Karpas-422 (cell line): ENCODE measurements at regions not wholly inside any gene's neighbourhood (a gene's known extent, or its start where the extent isn't known, plus 50 kb on each side); places are given as distances from the start of the nearest gene placed in this dataset.

ENCODE experiments used
- DNase-seq: peaks from one replicate; pipeline ENCODE4 v3.0.0-alpha.2; 2015
- H2AFZ ChIP-seq: fragments of 200-600 bp; sonication (generic); 2 replicates; pipeline ENCODE4 v1.6.1; 2014; ENCODE audit warnings: antibody characterized with exemption, low read length, mixed read lengths
- H3K27ac ChIP-seq: fragments of 200-600 bp; sonication (generic); 2 replicates; pipeline ENCODE4 v1.5.1; 2014; ENCODE audit warnings: mild to moderate bottlenecking, low read length, moderate library complexity
- H3K27me3 ChIP-seq: fragments of 200-600 bp; sonication (generic); 2 replicates; pipeline ENCODE4 v1.6.1; 2014; ENCODE audit warnings: low read length, mixed read lengths
- H3K36me3 ChIP-seq: fragments of 200-600 bp; sonication (generic); 2 replicates; pipeline ENCODE4 v1.6.1; 2014; ENCODE audit warnings: low read length, mixed read lengths; ENCODE audit not compliant: insufficient read depth
- H3K4me1 ChIP-seq: fragments of 200-600 bp; sonication (generic); 2 replicates; pipeline ENCODE4 v1.6.1; 2014; ENCODE audit warnings: mild to moderate bottlenecking, low read length, mixed read lengths
- H3K4me2 ChIP-seq: fragments of 200-600 bp; sonication (generic); 2 replicates; pipeline ENCODE4 v1.6.1; 2014; ENCODE audit warnings: low read length, low read depth, mild to moderate bottlenecking; ENCODE audit not compliant: poor library complexity, severe bottlenecking
- H3K4me3 ChIP-seq: fragments of 200-600 bp; sonication (generic); 2 replicates; pipeline ENCODE4 v1.5.1; 2014; ENCODE audit warnings: mild to moderate bottlenecking, antibody characterized with exemption, low read length, mixed read lengths
- H3K79me2 ChIP-seq: fragments of 200-600 bp; sonication (generic); 2 replicates; pipeline ENCODE4 v1.6.1; 2014; ENCODE audit warnings: mild to moderate bottlenecking, low read length, mixed read lengths
- H3K9ac ChIP-seq: fragments of 200-600 bp; sonication (generic); 2 replicates; pipeline ENCODE4 v1.6.0; 2014; ENCODE audit warnings: low read length
- H3K9me2 ChIP-seq: fragments of 200-600 bp; sonication (generic), shearing (Covaris generic); replicated peaks from 2 replicates; pipeline ENCODE4 v1.6.0; 2014; ENCODE audit warnings: mild to moderate bottlenecking, low read length, moderate library complexity; ENCODE audit not compliant: insufficient read depth
- H3K9me3 ChIP-seq: fragments of 300-700, 200-600 bp; sonication (generic); 2 replicates; pipeline ENCODE4 v1.6.1; 2014; ENCODE audit warnings: low read length, mixed read lengths
- H4K20me1 ChIP-seq: fragments of 200-600 bp; sonication (generic); 2 replicates; pipeline ENCODE4 v1.6.1; 2014; ENCODE audit warnings: mild to moderate bottlenecking, antibody characterized with exemption, low read length, low read depth; ENCODE audit not compliant: insufficient read depth

DNA sequence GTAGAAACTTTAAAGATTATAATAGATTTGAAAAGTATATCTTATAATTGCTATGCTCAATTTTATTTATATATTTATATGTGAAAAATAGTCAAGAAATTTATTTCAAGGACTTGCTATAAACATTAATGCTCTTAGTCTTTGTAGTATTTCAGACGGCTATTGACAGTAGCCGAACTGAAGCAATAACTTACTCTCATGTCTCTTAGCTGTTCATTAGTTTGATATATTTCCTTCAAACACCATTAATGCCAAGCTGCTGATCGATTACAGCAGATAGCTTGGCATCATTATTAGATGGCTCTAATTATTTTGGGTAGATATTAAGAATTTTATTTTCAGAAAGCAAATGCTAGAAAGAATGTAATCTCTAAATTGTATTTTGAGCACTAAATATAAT is 1151.5 kb upstream of the SPRY2 start:
- no peak for DNase-seq
- H2AFZ ChIP-seq: no peak overlapping the region
- H3K9ac ChIP-seq: no peak overlapping the region

GRCh38 chr13:81488021-81488420 is 1147.1 kb upstream of the SPRY2 start:
- Histone ChIP-seq H4K20me1 (no peaks in the 10 kb centered on the region), H3K27ac (no peak overlapping the region), H3K4me2 (no peak overlapping the region), H3K9me3 (peaks cover 30% of the 10 kb centered on the region), H3K27me3 (no peaks in the 10 kb centered on the region), H3K9ac (no peak overlapping the region), H3K4me3 (no peak overlapping the region), H3K9me2 (no peaks in the 10 kb centered on the region), H3K36me3 (no peaks in the 10 kb centered on the region), H2AFZ (no peak overlapping the region), H3K79me2 (no peaks in the 10 kb centered on the region), H3K4me1 (no peaks in the 10 kb centered on the region)
- no peak for DNase-seq

More for the DNA sequence above, 1151.5 kb upstream of the SPRY2 start:
- Histone ChIP-seq H4K20me1 (no peaks in the 10 kb centered on the region), H3K27ac (no peak overlapping the region), H3K36me3 (no peaks in the 10 kb centered on the region), H3K79me2 (no peaks in the 10 kb centered on the region), H3K27me3 (no peaks in the 10 kb centered on the region), H3K4me1 (no peaks in the 10 kb centered on the region), H3K9me3 (peaks cover 35% of the 10 kb centered on the region), H3K4me2 (no peak overlapping the region), H3K4me3 (no peak overlapping the region), H3K9me2 (no peaks in the 10 kb centered on the region)

DNA sequence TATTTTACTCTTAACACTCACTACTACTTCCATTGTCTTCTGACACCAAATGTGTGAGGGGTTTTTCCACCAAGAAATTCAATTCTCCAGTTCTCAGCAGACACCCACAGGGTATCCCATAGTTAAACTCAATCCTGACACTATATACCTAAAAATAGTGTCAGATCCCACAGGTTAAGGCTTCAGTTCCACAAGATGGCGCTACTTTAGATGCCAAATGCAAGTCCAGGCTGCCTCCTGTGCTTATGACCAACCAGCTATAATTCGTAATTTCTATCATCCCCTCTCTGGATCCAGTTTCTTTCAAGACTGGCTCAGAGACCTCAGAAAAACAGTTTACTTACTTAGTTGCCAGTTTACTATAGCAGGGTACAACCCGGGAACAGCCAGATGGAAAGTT is 1146.2 kb upstream of the SPRY2 start:
- H3K9me3 ChIP-seq: peaks cover 31% of the 10 kb centered on the region
- no peak overlapping the region for H3K9ac ChIP-seq
- no peaks in the 10 kb centered on the region for H3K36me3 ChIP-seq
- H3K27me3 ChIP-seq: no peaks in the 10 kb centered on the region
- no peak for DNase-seq
- H4K20me1 ChIP-seq: no peaks in the 10 kb centered on the region
- H3K4me2 ChIP-seq: no peak overlapping the region
- H3K79me2 ChIP-seq: no peaks in the 10 kb centered on the region
- no peaks in the 10 kb centered on the region for H3K9me2 ChIP-seq
- H3K27ac ChIP-seq: no peak overlapping the region
- no peak overlapping the region for H2AFZ ChIP-seq
- no peaks in the 10 kb centered on the region for H3K4me1 ChIP-seq
- no peak overlapping the region for H3K4me3 ChIP-seq

GRCh38 chr13:81480634-81481033 is 1139.7 kb upstream of the SPRY2 start:
- H3K4me3 ChIP-seq: no peak overlapping the region

DNA sequence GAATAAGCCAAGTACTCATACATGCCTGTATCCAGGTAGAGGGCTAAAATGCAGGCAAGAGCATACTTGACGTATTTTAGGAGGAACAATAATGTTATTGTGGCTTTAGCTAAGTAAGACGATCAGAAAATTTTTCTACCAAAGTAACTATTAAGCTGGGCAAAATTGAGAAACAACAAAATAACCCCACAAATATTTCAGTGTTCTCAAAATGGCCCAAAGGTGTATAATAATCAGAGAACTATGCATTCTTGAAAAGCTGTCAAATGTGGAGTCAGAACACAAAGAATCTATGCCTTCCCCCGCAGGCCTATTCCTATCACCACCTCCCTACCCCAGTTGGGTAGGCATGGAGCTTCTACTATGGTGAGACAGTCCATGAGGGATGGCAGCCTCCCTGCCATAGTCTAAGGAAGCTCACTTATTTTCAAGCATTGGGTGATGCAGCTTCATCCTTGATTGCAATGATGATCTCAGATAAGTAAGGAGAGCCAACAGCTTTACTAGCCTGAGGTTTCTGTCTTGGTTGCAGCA is 1132.5 kb upstream of the SPRY2 start:
- Histone ChIP-seq H2AFZ (no peak overlapping the region), H3K27ac (no peak overlapping the region), H3K9ac (no peak overlapping the region), H3K4me1 (no peaks in the 10 kb centered on the region), H3K79me2 (no peaks in the 10 kb centered on the region), H3K4me3 (no peak overlapping the region), H4K20me1 (no peaks in the 10 kb centered on the region), H3K4me2 (no peak overlapping the region), H3K9me2 (no peaks in the 10 kb centered on the region), H3K9me3 (peaks cover 32% of the 10 kb centered on the region), H3K36me3 (no peaks in the 10 kb centered on the region), H3K27me3 (no peaks in the 10 kb centered on the region)
- no peak for DNase-seq

More at GRCh38 chr13:81480634-81481033, 1139.7 kb upstream of the SPRY2 start:
- DNase-seq: no peak
- no peaks in the 10 kb centered on the region for H3K36me3 ChIP-seq
- no peaks in the 10 kb centered on the region for H3K79me2 ChIP-seq
- no peak overlapping the region for H2AFZ ChIP-seq
- H3K9me2 ChIP-seq: no peaks in the 10 kb centered on the region
- H4K20me1 ChIP-seq: no peaks in the 10 kb centered on the region
- no peak overlapping the region for H3K4me2 ChIP-seq
- H3K9ac ChIP-seq: no peak overlapping the region
- no peak overlapping the region for H3K27ac ChIP-seq
- H3K27me3 ChIP-seq: no peaks in the 10 kb centered on the region
- peaks cover 29% of the 10 kb centered on the region for H3K9me3 ChIP-seq
- H3K4me1 ChIP-seq: no peaks in the 10 kb centered on the region

- H4K20me1 ChIP-seq: no peaks in the 10 kb centered on the region
- H3K27ac ChIP-seq: no peak overlapping the region
- H2AFZ ChIP-seq: no peak overlapping the region
- H3K27me3 ChIP-seq: no peaks in the 10 kb centered on the region
- H3K79me2 ChIP-seq: no peaks in the 10 kb centered on the region
- H3K9ac ChIP-seq: no peak overlapping the region
- H3K9me3 ChIP-seq: peaks cover 19% of the 10 kb centered on the region
- no peaks in the 10 kb centered on the region for H3K9me2 ChIP-seq
- DNase-seq: no peak
- H3K36me3 ChIP-seq: no peaks in the 10 kb centered on the region
- no peak overlapping the region for H3K4me3 ChIP-seq
- no peak overlapping the region for H3K4me2 ChIP-seq
- H3K4me1 ChIP-seq: no peaks in the 10 kb centered on the region
These were observed 1117.2 kb upstream of the SPRY2 start for GRCh38 chr13:81458170-81458569.

DNA sequence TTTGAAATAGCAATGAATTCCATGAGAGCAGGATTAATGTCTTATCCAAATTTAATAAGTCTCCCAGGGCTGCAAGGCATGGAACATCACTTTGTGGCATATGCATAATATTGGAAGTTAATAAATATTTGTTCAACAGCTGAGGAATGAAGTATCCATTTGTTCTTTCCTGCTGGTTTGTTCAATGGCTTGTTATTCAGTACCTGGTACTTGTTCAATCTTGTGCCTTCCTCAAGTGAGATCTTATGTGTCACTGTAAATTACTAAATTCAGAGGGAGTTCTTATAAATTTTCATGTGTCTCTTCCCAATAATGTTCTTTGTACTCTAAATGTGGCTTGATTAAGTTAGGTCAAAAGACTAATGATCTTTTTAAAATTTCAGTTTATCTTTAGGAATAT is 1105.5 kb upstream of the SPRY2 start:
- Histone ChIP-seq H3K4me3 (no peak overlapping the region), H3K9me2 (no peaks in the 10 kb centered on the region), H3K27ac (no peak overlapping the region), H3K27me3 (no peaks in the 10 kb centered on the region), H3K79me2 (no peaks in the 10 kb centered on the region), H3K4me1 (no peaks in the 10 kb centered on the region), H4K20me1 (no peaks in the 10 kb centered on the region), H3K9me3 (peaks cover 19% of the 10 kb centered on the region), H2AFZ (no peak overlapping the region), H3K36me3 (no peaks in the 10 kb centered on the region), H3K9ac (no peak overlapping the region), H3K4me2 (no peak overlapping the region)
- DNase-seq: no peak

DNA sequence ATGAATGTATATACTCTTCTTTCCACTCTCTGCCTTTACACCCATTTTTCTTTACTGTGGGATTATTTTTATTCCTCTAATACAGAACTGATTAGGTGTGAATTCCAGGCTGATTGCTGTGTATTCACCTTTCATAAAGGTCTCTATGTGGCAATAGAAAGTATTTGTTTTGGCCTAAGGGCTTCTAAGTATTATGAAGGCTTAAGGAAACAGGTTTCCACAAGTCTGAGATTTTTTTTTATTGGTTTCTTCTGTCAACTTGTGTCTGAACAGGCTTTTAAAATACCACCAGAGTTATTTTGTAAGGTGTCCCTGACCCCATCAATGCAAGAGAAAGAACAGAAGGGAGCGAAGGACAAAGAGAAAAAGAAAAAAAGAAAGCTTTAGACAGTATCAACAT is 1102.0 kb upstream of the SPRY2 start:
- Histone ChIP-seq H3K9me3 (peaks cover 13% of the 10 kb centered on the region), H3K79me2 (no peaks in the 10 kb centered on the region), H4K20me1 (no peaks in the 10 kb centered on the region), H3K36me3 (no peaks in the 10 kb centered on the region), H3K4me2 (no peak overlapping the region), H3K27me3 (no peaks in the 10 kb centered on the region), H3K9ac (no peak overlapping the region), H3K4me3 (no peak overlapping the region), H2AFZ (no peak overlapping the region), H3K9me2 (no peaks in the 10 kb centered on the region), H3K27ac (no peak overlapping the region), H3K4me1 (no peaks in the 10 kb centered on the region)
- DNase-seq: no peak

GRCh38 chr13:81425286-81425685 is 1084.4 kb upstream of the SPRY2 start:
- Histone ChIP-seq H4K20me1 (no peaks in the 10 kb centered on the region), H3K27me3 (no peaks in the 10 kb centered on the region), H3K4me2 (no peak overlapping the region), H3K9me3 (peaks cover 48% of the 10 kb centered on the region), H3K4me3 (no peak overlapping the region), H3K9me2 (no peaks in the 10 kb centered on the region), H2AFZ (no peak overlapping the region), H3K9ac (no peak overlapping the region), H3K79me2 (no peaks in the 10 kb centered on the region), H3K4me1 (no peaks in the 10 kb centered on the region), H3K36me3 (no peaks in the 10 kb centered on the region), H3K27ac (no peak overlapping the region)
- DNase-seq: no peak
